ENCODE measurements at regions not wholly inside any gene's neighbourhood (a gene's known extent, or its start where the extent isn't known, plus 50 kb on each side); places are given as distances from the start of the nearest gene placed in this dataset.

- TF ChIP-seq ZNF341 (tag by site-specific recombination; IDR thresholded peaks at IDR 0.05; ENCODE audit: low read depth) = no peak
Observed at GRCh38 chr22:22830957-22831688, 56.5 kb upstream of the IGLL5 start (continued).

GRCh38 chr22:22833059-22833458 lies 54.6 kb upstream of the IGLL5 start:
- no peak overlapping the region for H3K27ac ChIP-seq (ENCODE audit: extremely low read depth, low read depth, low read length)
- POLR2A ChIA-PET = no interaction called here
- no peak overlapping the region for H3K4me3 ChIP-seq (ENCODE audit: low read depth, low read length)
- H3K9me3 ChIP-seq (ENCODE audit: control insufficient read depth, insufficient read depth, low read depth, low read length) = no peaks in the 10 kb centered on the region
- no peak for TF ChIP-seq ZNF138 (tag by site-specific recombination; IDR thresholded peaks at IDR 0.05; ENCODE audit: borderline replicate concordance)
- TF ChIP-seq ZNF529 (tag by site-specific recombination; IDR thresholded peaks at IDR 0.05; ENCODE audit: insufficient replicate concordance) = no peak
- no peak for TF ChIP-seq BCL11B (tag by site-specific recombination; IDR thresholded peaks at IDR 0.05; ENCODE audit: low read depth)
- no peaks in the 10 kb centered on the region for H3K4me1 ChIP-seq (ENCODE audit: control insufficient read depth, insufficient read depth, low read length)
- no peaks in the 10 kb centered on the region for H3K36me3 ChIP-seq (ENCODE audit: control insufficient read depth in 2 of 2, insufficient read depth in 1 of 2, low read length in 2 of 2)
- CTCF ChIA-PET = interaction anchor here (0.6 to 2.4 kb wide), 3 partner anchors 14 to 142 kb away, joined by 3 to 9 read pairs (median 3); no protein-coding TSS in a partner anchor

- H3K4me1 ChIP-seq (ENCODE audit: control insufficient read depth, insufficient read depth, low read length) = no peaks in the 10 kb centered on the region
- ChIA-PET POLR2A (no interaction called here), CTCF (interaction anchor here (0.6 to 2.4 kb wide), 3 partner anchors 13 to 143 kb away, joined by 3 to 9 read pairs (median 3); no protein-coding TSS in a partner anchor)
- H3K27ac ChIP-seq (ENCODE audit: extremely low read depth, low read depth, low read length) = no peak overlapping the region
- H3K4me3 ChIP-seq (ENCODE audit: low read depth, low read length) = no peak overlapping the region
- H3K9me3 ChIP-seq (ENCODE audit: control insufficient read depth, insufficient read depth, low read depth, low read length) = no peaks in the 10 kb centered on the region
- H3K36me3 ChIP-seq (ENCODE audit: control insufficient read depth in 2 of 2, insufficient read depth in 1 of 2, low read length in 2 of 2) = no peaks in the 10 kb centered on the region
- TF ChIP-seq ZNF324 (tag by site-specific recombination; IDR thresholded peaks at IDR 0.05) (no peak), ZNF112 (tag by site-specific recombination; IDR thresholded peaks at IDR 0.05) (no peak), ZNF768 (tag by site-specific recombination; IDR thresholded peaks at IDR 0.05) (no peak), ZNF16 (tag by site-specific recombination; IDR thresholded peaks at IDR 0.05; ENCODE audit: low read depth) (no peak), ZNF18 (tag by site-specific recombination; IDR thresholded peaks at IDR 0.05) (no peak), ZNF341 (tag by site-specific recombination; IDR thresholded peaks at IDR 0.05; ENCODE audit: low read depth) (no peak), SETDB1 (IDR thresholded peaks at IDR 0.05; ENCODE audit: insufficient read length, low read length) (no peak), GLIS2 (tag by site-specific recombination; IDR thresholded peaks at IDR 0.05) (no peak), GLIS1 (tag by site-specific recombination; IDR thresholded peaks at IDR 0.05) (no peak), TCF7L2 (IDR thresholded peaks at IDR 0.05; ENCODE audit: borderline replicate concordance, low read depth, low read length) (no peak), ZNF621 (tag by site-specific recombination; IDR thresholded peaks at IDR 0.05) (no peak), SCRT2 (tag by site-specific recombination; IDR thresholded peaks at IDR 0.05) (no peak), ZNF280D (tag by site-specific recombination; IDR thresholded peaks at IDR 0.05) (no peak), ZBTB20 (tag by site-specific recombination; IDR thresholded peaks at IDR 0.05) (no peak)
- TF ChIP-seq, protein P1, sequence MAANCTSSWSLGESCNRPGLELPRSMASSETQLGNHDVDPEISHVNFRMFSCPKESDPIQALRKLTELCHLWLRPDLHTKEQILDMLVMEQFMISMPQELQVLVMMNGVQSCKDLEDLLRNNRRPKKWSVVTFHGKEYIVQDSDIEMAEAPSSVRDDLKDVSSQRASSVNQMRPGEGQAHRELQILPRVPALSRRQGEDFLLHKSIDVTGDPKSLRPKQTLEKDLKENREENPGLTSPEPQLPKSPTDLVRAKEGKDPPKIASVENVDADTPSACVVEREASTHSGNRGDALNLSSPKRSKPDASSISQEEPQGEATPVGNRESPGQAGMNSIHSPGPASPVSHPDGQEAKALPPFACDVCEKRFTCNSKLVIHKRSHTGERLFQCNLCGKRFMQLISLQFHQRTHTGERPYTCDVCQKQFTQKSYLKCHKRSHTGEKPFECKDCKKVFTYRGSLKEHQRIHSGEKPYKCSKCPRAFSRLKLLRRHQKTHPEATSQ (tag by site-specific recombination; IDR thresholded peaks at IDR 0.05) = no peak
Observed at GRCh38 chr22:22833488-22833887, 54.1 kb upstream of the IGLL5 start.

Measured in HEK293 (cell line).